ENCODE measurements at regions not wholly inside any gene's neighbourhood (a gene's known extent, or its start where the extent isn't known, plus 50 kb on each side); places are given as distances from the start of the nearest gene placed in this dataset.

DNA sequence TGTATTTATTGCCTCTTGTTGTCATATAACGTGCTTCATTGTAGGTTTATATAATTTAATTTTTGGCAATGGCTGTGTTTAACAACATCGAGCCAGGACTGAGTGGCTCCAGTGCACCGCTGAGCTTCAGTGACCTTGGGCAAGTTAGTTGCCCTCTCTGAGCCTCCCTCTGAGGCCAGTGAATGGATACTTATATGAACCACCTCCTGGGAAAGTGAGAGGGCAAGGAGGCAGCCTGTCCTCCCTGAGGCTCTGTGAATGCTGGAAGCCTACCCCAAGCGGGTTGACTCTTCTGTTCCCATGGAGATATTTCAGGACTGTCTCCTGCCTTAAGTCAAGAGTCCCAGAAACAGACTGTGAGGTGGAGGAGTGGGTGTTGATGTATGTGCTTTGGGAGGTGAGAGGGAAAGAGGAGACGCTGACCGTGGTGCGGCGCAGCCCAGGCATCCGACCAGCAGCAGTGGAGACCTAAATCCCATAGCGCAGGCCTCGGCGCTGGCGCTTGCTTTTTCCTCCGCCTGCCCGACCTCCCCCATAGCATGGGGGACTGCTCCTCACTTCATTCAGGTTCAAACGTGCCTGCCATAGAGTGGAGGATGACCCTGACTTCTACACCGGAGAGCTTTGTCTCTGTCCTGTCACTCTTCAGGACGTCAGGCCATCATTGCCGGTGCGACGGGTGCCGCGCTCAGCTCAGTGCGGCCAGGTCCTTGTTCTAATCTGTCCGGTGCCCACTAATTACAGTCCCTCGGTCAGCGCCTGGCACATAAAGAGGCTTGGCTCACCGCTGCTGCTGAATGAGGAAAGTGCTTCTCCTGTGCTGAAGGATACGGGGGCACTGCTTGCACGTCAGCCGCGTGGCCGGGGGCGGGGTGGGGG, 167.3 kb upstream of the HS6ST1 start:
- ChIA-PET CTCF (ENCODE audit: low intra/inter-chr PET ratio, low total read pairs) (no interaction called here), POLR2A (no interaction called here)
- in situ Hi-C loops (cut with HindIII; ENCODE audit: extremely low pct_ligation_motif_present, low pct_unique_long_range_greater_than_20kb) (no loop called here), intact Hi-C loops (cut with micrococcal nuclease; ENCODE audit: unreplicated experiment) (no loop called here)
- no peak for DNase-seq (ENCODE audit: low spot score)
- H3K9ac ChIP-seq (ENCODE audit: insufficient read depth, low read depth, low read length): no peak overlapping the region
- no peak overlapping the region for H3K4me2 ChIP-seq (ENCODE audit: low read depth, low read length)
- H3K4me3 ChIP-seq (replicated peaks in 1 of 3; ENCODE audit: insufficient read depth in 1 of 3, low read depth in 2 of 3, low read length in 3 of 3): no peak overlapping the region
- peaks cover 4 to 11% of the 10 kb centered on the region in 2 experiments; a peak in 3 of 5 replicates for H3K27me3 ChIP-seq (ENCODE audit: control insufficient read depth in 1 of 2, insufficient read depth in 2 of 2, low read length in 2 of 2)
- BruUV-seq (replicated peaks): no TSS peak
- H3K9me3 ChIP-seq (ENCODE audit: low read length): no peaks in the 10 kb centered on the region
- H2AFZ ChIP-seq (ENCODE audit: low read length): no peak overlapping the region
- no peaks in the 10 kb centered on the region for H3K4me1 ChIP-seq (ENCODE audit: insufficient read depth, low read length)
- no peaks in the 10 kb centered on the region for H4K20me1 ChIP-seq (ENCODE audit: insufficient read depth, low read length)
- no peak for ATAC-seq
- TF ChIP-seq MYC (CRISPR knock-in tag; IDR thresholded peaks at IDR 0.05; ENCODE audit: borderline replicate concordance) (no peak), ZNF205 (CRISPR knock-in tag; IDR thresholded peaks at IDR 0.05) (no peak)
- no peak overlapping the region for H3K27ac ChIP-seq (ENCODE audit: extremely low read length, insufficient read depth, low read length)
- no peaks in the 10 kb centered on the region for H3K36me3 ChIP-seq (replicated peaks in 1 of 2; ENCODE audit: control insufficient read depth in 1 of 2, insufficient read depth in 2 of 2, low read length in 2 of 2)
- no peak for FAIRE-seq
- no peaks in the 10 kb centered on the region for H3K79me2 ChIP-seq (ENCODE audit: insufficient read depth, low read length)
- 71% methylated on average over 34 of the region's 34 CpGs for WGBS (ENCODE audit: low lambda C conversion rate)

DNA sequence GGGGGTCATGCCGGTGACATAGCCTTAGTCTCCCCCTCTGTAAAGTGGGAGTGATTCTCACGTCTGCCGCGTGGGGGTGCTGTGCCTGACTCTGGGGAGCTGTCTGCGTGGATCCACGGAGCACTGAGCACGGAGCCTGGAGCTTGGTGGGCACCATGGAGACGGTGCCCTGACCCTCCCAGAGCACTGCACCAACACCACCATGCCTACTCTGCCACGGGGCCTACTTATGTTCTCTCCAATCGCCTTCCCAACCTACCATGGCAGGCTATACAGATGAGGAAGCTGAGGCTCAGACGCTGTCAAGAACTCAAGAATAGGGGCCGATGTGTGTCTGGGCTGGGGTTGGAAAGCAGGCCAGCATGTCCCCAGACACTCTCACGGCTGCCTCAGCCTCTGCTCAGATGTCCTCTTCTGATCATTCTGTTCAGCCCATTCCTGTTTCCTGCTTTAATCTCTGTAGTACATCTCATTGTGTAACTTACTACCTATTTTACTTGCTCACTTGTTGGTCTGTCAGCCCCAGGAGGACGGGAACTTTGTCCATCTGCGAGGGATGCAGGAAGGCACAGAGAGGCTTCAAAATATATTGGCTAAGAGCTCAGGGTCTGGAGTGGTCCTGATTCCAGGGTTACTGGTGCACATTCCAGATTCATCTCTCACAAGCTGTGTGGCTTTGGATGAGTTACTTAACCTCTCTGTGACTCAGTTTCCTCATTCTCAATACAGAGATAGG, 168.1 kb upstream of the HS6ST1 start:
- no peak for ATAC-seq
- Histone ChIP-seq H3K4me2 (ENCODE audit: low read depth, low read length) (no peak overlapping the region), H3K4me1 (ENCODE audit: insufficient read depth, low read length) (no peaks in the 10 kb centered on the region), H4K20me1 (ENCODE audit: insufficient read depth, low read length) (no peaks in the 10 kb centered on the region), H3K27me3 (ENCODE audit: control insufficient read depth in 1 of 2, insufficient read depth in 2 of 2, low read length in 2 of 2) (peaks cover 4 to 11% of the 10 kb centered on the region in 2 experiments; a peak in 3 of 5 replicates), H2AFZ (ENCODE audit: low read length) (no peak overlapping the region), H3K4me3 (replicated peaks in 1 of 3; ENCODE audit: insufficient read depth in 1 of 3, low read depth in 2 of 3, low read length in 3 of 3) (no peak overlapping the region), H3K79me2 (ENCODE audit: insufficient read depth, low read length) (no peaks in the 10 kb centered on the region), H3K27ac (ENCODE audit: extremely low read length, insufficient read depth, low read length) (no peak overlapping the region), H3K9me3 (ENCODE audit: low read length) (no peaks in the 10 kb centered on the region), H3K9ac (ENCODE audit: insufficient read depth, low read depth, low read length) (no peak overlapping the region), H3K36me3 (replicated peaks in 1 of 2; ENCODE audit: control insufficient read depth in 1 of 2, insufficient read depth in 2 of 2, low read length in 2 of 2) (no peaks in the 10 kb centered on the region)
- WGBS (ENCODE audit: low lambda C conversion rate): 51% methylated on average over 15 of the region's 15 CpGs
- no TSS peak for BruUV-seq (replicated peaks)
- no peak for FAIRE-seq
- in situ Hi-C loops (cut with HindIII; ENCODE audit: extremely low pct_ligation_motif_present, low pct_unique_long_range_greater_than_20kb) (no loop called here), intact Hi-C loops (cut with micrococcal nuclease; ENCODE audit: unreplicated experiment) (no loop called here)
- POLR2A ChIA-PET: no interaction called here
- DNase-seq (ENCODE audit: low spot score): no peak
- CTCF ChIA-PET (ENCODE audit: low intra/inter-chr PET ratio, low total read pairs): no interaction called here
- TF ChIP-seq EHMT2 (IDR thresholded peaks at IDR 0.05; ENCODE audit: borderline replicate concordance, low read depth, low read length) (no peak), ZNF432 (CRISPR knock-in tag; IDR thresholded peaks at IDR 0.05; ENCODE audit: borderline replicate concordance) (no peak)
